GM23338 (cell line): ENCODE measurements at regions not wholly inside any gene's neighbourhood (a gene's known extent, or its start where the extent isn't known, plus 50 kb on each side); places are given as distances from the start of the nearest gene placed in this dataset.

Experiments
- ATAC-seq: fragments of 200-7000 bp; cut with Tn5 transposase; 3 replicates; pipeline ENCODE4 v1.9.1; 2020
- DNase-seq: peaks from one replicate; pipeline ENCODE4 v3.0.0-alpha.2; 2015; ENCODE audit warnings: low spot score
- H2AFZ ChIP-seq: fragments of 200-600 bp; sonication (generic); 2 replicates; pipeline ENCODE4 v1.8.0; 2016; ENCODE audit warnings: antibody characterized with exemption, mild to moderate bottlenecking, moderate library complexity
- H3F3A ChIP-seq: fragments of 200-600 bp; sonication (generic); replicated peaks from 2 replicates; pipeline ENCODE4 v1.8.0; 2017; ENCODE audit warnings: antibody characterized with exemption, mixed run types, low read depth
- H3K27ac ChIP-seq: fragments of 200-600 bp; sonication (generic); 2 replicates; pipeline ENCODE4 v1.6.1; 2016; ENCODE audit warnings: low read depth
- H3K27me3 ChIP-seq: fragments of 200-600 bp; sonication (generic); 2 replicates; pipeline ENCODE4 v1.8.0; 2016; ENCODE audit warnings: mild to moderate bottlenecking, mixed run types, moderate library complexity; ENCODE audit not compliant: insufficient read depth
- H3K36me3 ChIP-seq: fragments of 200-600 bp; sonication (generic); 2 replicates; pipeline ENCODE4 v1.8.0; 2016; ENCODE audit warnings: mild to moderate bottlenecking; ENCODE audit not compliant: insufficient read depth
- H3K4me1 ChIP-seq: fragments of 200-600 bp; sonication (generic); 2 replicates; pipeline ENCODE4 v1.8.0; 2016; ENCODE audit warnings: mild to moderate bottlenecking, moderate library complexity; ENCODE audit not compliant: insufficient read depth
- H3K4me2 ChIP-seq: fragments of 200-600 bp; sonication (generic); 2 replicates; pipeline ENCODE4 v1.7.1; 2017; ENCODE audit warnings: mixed run types
- H3K4me3 ChIP-seq: fragments of 200-600 bp; sonication (generic); 2 replicates; pipeline ENCODE4 v1.6.1; 2016; ENCODE audit warnings: mixed run types
- H3K79me2 ChIP-seq: fragments of 200-600 bp; sonication (generic); replicated peaks from 2 replicates; pipeline ENCODE4 v1.8.0; 2017; ENCODE audit warnings: mild to moderate bottlenecking; ENCODE audit not compliant: insufficient read depth
- H3K9me2 ChIP-seq: fragments of 200-600 bp; sonication (generic); 2 replicates; pipeline ENCODE4 v1.8.0; 2017; ENCODE audit not compliant: insufficient read depth
- H4K20me1 ChIP-seq: fragments of 200-600 bp; sonication (generic); replicated peaks from 2 replicates; pipeline ENCODE4 v1.8.0; 2017; ENCODE audit warnings: mild to moderate bottlenecking; ENCODE audit not compliant: insufficient read depth
- H3K27ac Mint-ChIP-seq: 2 replicates; pipeline ENCODE4 v1.8.0; 2020; ENCODE audit warnings: inconsistent platforms, mild to moderate bottlenecking, moderate library complexity, mixed read lengths
- H3K27me3 Mint-ChIP-seq: 3 replicates; pipeline ENCODE4 v1.8.0; 2022; ENCODE audit warnings: low read depth, mild to moderate bottlenecking, moderate library complexity, mixed read lengths, inconsistent platforms; ENCODE audit not compliant: insufficient read depth, poor library complexity
- H3K36me3 Mint-ChIP-seq: 3 replicates; pipeline ENCODE4 v1.8.0; 2021; ENCODE audit warnings: low read depth, mild to moderate bottlenecking, inconsistent platforms, moderate library complexity, mixed read lengths
- H3K4me1 Mint-ChIP-seq: 3 replicates; pipeline ENCODE4 v1.8.0; 2020; ENCODE audit warnings: mild to moderate bottlenecking, inconsistent platforms, mixed read lengths
- H3K4me3 Mint-ChIP-seq: 3 replicates; pipeline ENCODE4 v1.8.0; 2021; ENCODE audit warnings: moderate library complexity, mild to moderate bottlenecking, inconsistent platforms, mixed read lengths
- H3K9me3 Mint-ChIP-seq: 3 replicates; pipeline ENCODE4 v1.8.0; 2020; ENCODE audit warnings: moderate library complexity, mild to moderate bottlenecking, inconsistent platforms, mixed read lengths
- CREB1 ChIP-seq: fragments of 250-450 bp; sonication (Bioruptor Pico); IDR thresholded peaks from 2 replicates; pipeline ENCODE4 v1.5.0; 2020; ENCODE audit warnings: low read depth, mild to moderate bottlenecking, moderate library complexity
- CTCF ChIP-seq, 2 experiments: fragments of 200-600 bp in 1 of 2; sonication (generic) in 1 of 2; conservative IDR thresholded peaks; 2 replicates each; pipeline versions ENCODE4 v1.5.1 to v1.6.1; 2016 to 2017; ENCODE audit warnings: antibody characterized with exemption in 2 of 2, low read depth in 2 of 2, mild to moderate bottlenecking in 2 of 2, moderate library complexity in 1 of 2
- ETS1 ChIP-seq: IDR thresholded peaks from 2 replicates; pipeline ENCODE4 v1.6.1; 2016; ENCODE audit warnings: antibody characterized with exemption
- EZH2 ChIP-seq: fragments of 200-600 bp; sonication (generic); IDR thresholded peaks from one replicate; pipeline ENCODE4 v1.8.0; 2017; ENCODE audit warnings: antibody characterized with exemption, mild to moderate bottlenecking, low read depth; ENCODE audit not compliant: unreplicated experiment
- EZH2phosphoT487 ChIP-seq: fragments of 200-600 bp; sonication (generic); IDR thresholded peaks from one replicate; pipeline ENCODE4 v1.8.1; 2018; ENCODE audit warnings: antibody characterized with exemption; ENCODE audit not compliant: unreplicated experiment
- JUNB ChIP-seq: IDR thresholded peaks from one replicate; pipeline ENCODE4 v1.6.1; 2016; ENCODE audit warnings: antibody characterized with exemption; ENCODE audit not compliant: unreplicated experiment
- NANOG ChIP-seq: IDR thresholded peaks from 2 replicates; pipeline ENCODE4 v1.6.1; 2016; ENCODE audit warnings: antibody characterized with exemption, borderline replicate concordance
- POLR2AphosphoS5 ChIP-seq: IDR thresholded peaks from 2 replicates; pipeline ENCODE4 v1.6.1; 2016; ENCODE audit warnings: antibody characterized with exemption, low read depth
- REST ChIP-seq: IDR thresholded peaks from one replicate; pipeline ENCODE4 v1.6.1; 2018; ENCODE audit warnings: antibody characterized with exemption; ENCODE audit not compliant: unreplicated experiment
- STAT1 ChIP-seq: IDR thresholded peaks from one replicate; pipeline ENCODE4 v1.6.1; 2016; ENCODE audit warnings: antibody characterized with exemption; ENCODE audit not compliant: unreplicated experiment
- ZNF114 ChIP-seq: fragments of 250-450 bp; sonication (Bioruptor Pico); IDR thresholded peaks from 2 replicates; pipeline ENCODE4 v1.5.0; 2020; ENCODE audit warnings: mild to moderate bottlenecking, moderate library complexity
- ZNF331 ChIP-seq: fragments of 250-450 bp; sonication (Bioruptor Pico); IDR thresholded peaks from 2 replicates; pipeline ENCODE4 v1.5.0; 2020; ENCODE audit warnings: low read depth, mild to moderate bottlenecking, moderate library complexity
- ZNF462 ChIP-seq: fragments of 250-450 bp; sonication (Bioruptor Pico); IDR thresholded peaks from 2 replicates; pipeline ENCODE4 v1.5.0; 2020; ENCODE audit warnings: mild to moderate bottlenecking, moderate library complexity

- Histone ChIP-seq H4K20me1 (no peaks in the 10 kb centered on the region), H2AFZ (no peak overlapping the region), H3K4me1 (no peaks in the 10 kb centered on the region), H3K27me3 (no peaks in the 10 kb centered on the region), H3K4me2 (no peak overlapping the region), H3K79me2 (no peaks in the 10 kb centered on the region), H3F3A (no peaks in the 10 kb centered on the region), H3K36me3 (no peaks in the 10 kb centered on the region), H3K4me3 (no peak overlapping the region), H3K27ac (no peak overlapping the region), H3K9me2 (no peaks in the 10 kb centered on the region)
- no peak for ATAC-seq
- Mint-ChIP-seq H3K36me3 (no peaks in the 10 kb centered on the region), H3K27ac (no peak overlapping the region), H3K9me3 (peaks cover 4% of the 10 kb centered on the region; the same call in 2 of the 3 replicates), H3K27me3 (no peaks in the 10 kb centered on the region), H3K4me3 (no peak overlapping the region), H3K4me1 (no peaks in the 10 kb centered on the region)
- DNase-seq: no peak
- no peak for TF ChIP-seq ZNF114 (CRISPR knock-in tag)
- TF ChIP-seq NANOG: no peak
- no peak for TF ChIP-seq ZNF331 (CRISPR knock-in tag)
- no peak for TF ChIP-seq ZNF462 (CRISPR knock-in tag)
- TF ChIP-seq CREB1 (CRISPR knock-in tag): no peak
- no peak for TF ChIP-seq EZH2phosphoT487
- TF ChIP-seq STAT1: no peak
- no peak for TF ChIP-seq REST
- TF ChIP-seq JUNB: no peak
- no peak for TF ChIP-seq CTCF (conservative IDR thresholded peaks at IDR 0.05; ENCODE audit: low read depth in 2 of 2)
- TF ChIP-seq ETS1: no peak
- no peak for TF ChIP-seq EZH2
- no peak for TF ChIP-seq POLR2AphosphoS5
Measured at GRCh38 chr12:102299731-102300130, 102.1 kb upstream of the PMCH start.
